Muscle layer of duodenum (tissue), 2 donors: ENCODE measurements at regions not wholly inside any gene's neighbourhood (a gene's known extent, or its start where the extent isn't known, plus 50 kb on each side); places are given as distances from the start of the nearest gene placed in this dataset.

Experiments used
- H3K27ac ChIP-seq: one replicate; pipeline ENCODE4 v1.7.0; 2013; ENCODE audit warnings: mild to moderate bottlenecking, low read length
- H3K27me3 ChIP-seq: one replicate; pipeline ENCODE4 v1.7.0; 2013; ENCODE audit warnings: low read depth, mild to moderate bottlenecking, control low read depth, low read length
- H3K36me3 ChIP-seq, 2 donors: one replicate each; pipeline ENCODE4 v1.7.0; 2013; ENCODE audit warnings: low read length in 2 of 2, control low read depth in 1 of 2, mild to moderate bottlenecking in 1 of 2; ENCODE audit not compliant: insufficient read depth in 2 of 2, control insufficient read depth in 1 of 2
- H3K4me1 ChIP-seq, 2 donors: one replicate each; pipeline ENCODE4 v1.7.0; 2013; ENCODE audit warnings: low read length in 2 of 2, mild to moderate bottlenecking in 2 of 2, control low read depth in 1 of 2, moderate library complexity in 1 of 2; ENCODE audit not compliant: insufficient read depth in 2 of 2, control insufficient read depth in 1 of 2
- H3K4me3 ChIP-seq, 2 donors: one replicate each; pipeline ENCODE4 v1.7.0; 2013; ENCODE audit warnings: low read length in 2 of 2, low read depth in 1 of 2, mild to moderate bottlenecking in 1 of 2
- H3K9me3 ChIP-seq, 2 donors: one replicate each; pipeline ENCODE4 v1.7.0; 2013; ENCODE audit warnings: low read length in 2 of 2, control low read depth in 1 of 2, mild to moderate bottlenecking in 1 of 2; ENCODE audit not compliant: control insufficient read depth in 1 of 2
- donor health status: healthy.

- H3K4me3 ChIP-seq, result no peak overlapping the region
- no peaks in the 10 kb centered on the region for H3K4me1 ChIP-seq
- peaks cover 0 to 2% of the 10 kb centered on the region in 2 donors for H3K9me3 ChIP-seq
- H3K36me3 ChIP-seq, result no peaks in the 10 kb centered on the region
- H3K27me3 ChIP-seq, result no peaks in the 10 kb centered on the region
- H3K27ac ChIP-seq, result no peak overlapping the region
Observed at GRCh38 chr5:106202035-106202434, 1468.7 kb downstream of the EFNA5 start.

- Histone ChIP-seq H3K4me1 (no peaks in the 10 kb centered on the region), H3K27ac (no peak overlapping the region), H3K27me3 (no peaks in the 10 kb centered on the region)
Observed at GRCh38 chr5:106200971-106201370, 1469.8 kb downstream of the EFNA5 start.

GRCh38 chr5:106195679-106196474 lies 1474.9 kb downstream of the EFNA5 start:
- Histone ChIP-seq H3K27ac (no peak overlapping the region), H3K36me3 (no peaks in the 10 kb centered on the region), H3K4me3 (no peak overlapping the region), H3K27me3 (no peaks in the 10 kb centered on the region), H3K4me1 (no peaks in the 10 kb centered on the region), H3K9me3 (no peaks in the 10 kb centered on the region)

More at GRCh38 chr5:106200971-106201370, 1469.8 kb downstream of the EFNA5 start:
- no peaks in the 10 kb centered on the region for H3K36me3 ChIP-seq
- peaks cover 0 to 2% of the 10 kb centered on the region in 2 donors for H3K9me3 ChIP-seq
- H3K4me3 ChIP-seq, result no peak overlapping the region

- H3K36me3 ChIP-seq, result no peaks in the 10 kb centered on the region
- no peaks in the 10 kb centered on the region for H3K27me3 ChIP-seq
- no peak overlapping the region for H3K4me3 ChIP-seq
- no peaks in the 10 kb centered on the region for H3K9me3 ChIP-seq
- no peaks in the 10 kb centered on the region for H3K4me1 ChIP-seq
- no peak overlapping the region for H3K27ac ChIP-seq
Observed at GRCh38 chr5:106189121-106189809, 1481.5 kb downstream of the EFNA5 start.

GRCh38 chr5:106185661-106186081 lies 1485.1 kb downstream of the EFNA5 start:
- no peaks in the 10 kb centered on the region for H3K27me3 ChIP-seq
- H3K4me1 ChIP-seq, result no peaks in the 10 kb centered on the region
- no peak overlapping the region for H3K4me3 ChIP-seq
- no peaks in the 10 kb centered on the region for H3K36me3 ChIP-seq
- no peak overlapping the region for H3K27ac ChIP-seq
- H3K9me3 ChIP-seq, result no peaks in the 10 kb centered on the region

- H3K27me3 ChIP-seq, result no peaks in the 10 kb centered on the region
Observed at GRCh38 chr5:106174903-106175302, 1495.8 kb downstream of the EFNA5 start.

GRCh38 chr5:106172681-106173532 lies 1497.8 kb downstream of the EFNA5 start:
- Histone ChIP-seq H3K27me3 (no peaks in the 10 kb centered on the region), H3K4me1 (no peaks in the 10 kb centered on the region), H3K4me3 (no peak overlapping the region), H3K27ac (no peak overlapping the region), H3K9me3 (no peaks in the 10 kb centered on the region), H3K36me3 (no peaks in the 10 kb centered on the region)

More at GRCh38 chr5:106174903-106175302, 1495.8 kb downstream of the EFNA5 start:
- no peaks in the 10 kb centered on the region for H3K4me1 ChIP-seq
- no peak overlapping the region for H3K4me3 ChIP-seq
- no peaks in the 10 kb centered on the region for H3K36me3 ChIP-seq
- H3K9me3 ChIP-seq, result no peaks in the 10 kb centered on the region
- H3K27ac ChIP-seq, result no peak overlapping the region

- no peaks in the 10 kb centered on the region for H3K36me3 ChIP-seq
- H3K9me3 ChIP-seq, result no peaks in the 10 kb centered on the region
- H3K4me1 ChIP-seq, result no peaks in the 10 kb centered on the region
- no peaks in the 10 kb centered on the region for H3K27me3 ChIP-seq
- H3K4me3 ChIP-seq, result no peak overlapping the region
- no peak overlapping the region for H3K27ac ChIP-seq
Observed at GRCh38 chr5:106171708-106172107, 1499.0 kb downstream of the EFNA5 start.

GRCh38 chr5:106171132-106171531 lies 1499.6 kb downstream of the EFNA5 start:
- Histone ChIP-seq H3K9me3 (no peaks in the 10 kb centered on the region), H3K4me3 (no peak overlapping the region), H3K4me1 (no peaks in the 10 kb centered on the region), H3K27ac (no peak overlapping the region), H3K36me3 (no peaks in the 10 kb centered on the region), H3K27me3 (no peaks in the 10 kb centered on the region)

GRCh38 chr5:106167766-106168165 lies 1503.0 kb downstream of the EFNA5 start:
- Histone ChIP-seq H3K4me1 (no peaks in the 10 kb centered on the region), H3K27ac (no peak overlapping the region), H3K36me3 (no peaks in the 10 kb centered on the region), H3K27me3 (no peaks in the 10 kb centered on the region), H3K9me3 (no peaks in the 10 kb centered on the region), H3K4me3 (no peak overlapping the region)

GRCh38 chr5:106163233-106163632 lies 1507.5 kb downstream of the EFNA5 start:
- Histone ChIP-seq H3K27me3 (no peaks in the 10 kb centered on the region), H3K4me3 (no peak overlapping the region), H3K9me3 (no peaks in the 10 kb centered on the region)

More at GRCh38 chr5:106163233-106163632, 1507.5 kb downstream of the EFNA5 start:
- no peaks in the 10 kb centered on the region for H3K4me1 ChIP-seq
- no peaks in the 10 kb centered on the region for H3K36me3 ChIP-seq
- no peak overlapping the region for H3K27ac ChIP-seq
